Ecto neural progenitor cell (in vitro differentiated cells): ENCODE measurements at regions not wholly inside any gene's neighbourhood (a gene's known extent, or its start where the extent isn't known, plus 50 kb on each side); places are given as distances from the start of the nearest gene placed in this dataset.
"Not testable (repeated sequence)": the region's sequence is repeated elsewhere in the genome, so short reads cannot be mapped to it uniquely, and the experiment has no call there.

Experiments
- DNase-seq: peaks from one replicate; pipeline ENCODE4 v3.0.0-alpha.2; 2018; ENCODE audit warnings: low spot score

GRCh38 chr5:5738797-5739489 is 316.5 kb downstream of the ICE1 start:
- no peak for DNase-seq

DNA sequence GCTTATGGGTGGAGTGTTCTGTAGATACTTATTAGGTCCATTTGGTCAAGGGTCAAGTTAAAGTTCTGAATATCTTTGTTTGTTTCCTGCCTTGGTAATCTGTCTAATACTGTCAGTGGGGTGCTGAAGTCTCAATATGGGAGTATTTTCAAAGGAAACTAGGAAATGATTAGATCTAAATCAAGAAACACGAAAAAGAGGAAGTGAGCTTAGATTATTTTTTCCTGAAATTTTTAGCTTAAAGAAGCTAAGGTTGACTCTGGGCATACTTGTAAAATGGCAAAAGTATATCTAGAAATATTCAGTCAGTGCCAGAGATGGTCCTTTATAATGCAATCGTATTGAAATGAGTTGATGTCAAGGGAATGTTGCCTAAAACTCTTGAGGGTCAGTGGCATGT is 313.5 kb downstream of the ICE1 start:
- DNase-seq = no peak

DNA sequence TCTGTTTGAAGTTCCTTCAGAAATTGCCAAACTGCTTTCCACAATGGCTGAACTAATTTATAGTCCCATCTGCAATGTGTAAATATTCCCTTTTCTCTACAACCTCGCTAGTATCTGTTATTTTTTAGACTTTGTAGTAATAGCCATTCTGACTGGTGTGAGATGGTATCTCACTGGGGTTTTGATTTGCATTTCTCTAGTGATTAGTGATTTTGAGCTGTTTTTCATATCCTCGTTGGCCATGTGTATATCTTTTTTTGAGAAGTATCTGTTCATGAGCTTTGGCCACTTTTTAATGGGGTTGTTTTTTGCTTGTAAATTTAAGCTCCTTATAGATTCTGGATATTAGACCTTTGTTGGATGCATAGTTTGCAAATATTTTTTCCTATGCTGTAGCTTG is 310.6 kb downstream of the ICE1 start:
- not testable (repeated sequence) for DNase-seq

DNA sequence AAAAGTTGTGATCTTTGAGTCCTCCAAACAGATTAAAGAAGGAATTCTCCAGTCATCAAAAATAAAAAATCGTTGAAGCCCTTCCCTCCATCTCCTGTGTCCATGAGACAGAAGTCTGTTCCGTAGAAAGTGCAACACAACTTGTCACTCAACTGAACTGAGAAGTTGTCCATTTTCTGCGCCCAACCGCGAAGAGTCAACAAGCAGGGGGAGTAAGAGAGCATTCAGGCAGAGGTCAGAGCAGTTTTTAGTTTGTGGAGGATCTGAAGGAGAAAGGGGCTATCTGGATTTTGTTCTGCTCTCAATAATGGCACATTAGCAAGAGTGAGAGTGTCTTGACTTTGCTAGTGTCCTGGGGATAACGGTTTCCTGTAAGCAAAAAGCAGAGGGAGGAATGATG is 303.9 kb downstream of the ICE1 start:
- no peak for DNase-seq

DNA sequence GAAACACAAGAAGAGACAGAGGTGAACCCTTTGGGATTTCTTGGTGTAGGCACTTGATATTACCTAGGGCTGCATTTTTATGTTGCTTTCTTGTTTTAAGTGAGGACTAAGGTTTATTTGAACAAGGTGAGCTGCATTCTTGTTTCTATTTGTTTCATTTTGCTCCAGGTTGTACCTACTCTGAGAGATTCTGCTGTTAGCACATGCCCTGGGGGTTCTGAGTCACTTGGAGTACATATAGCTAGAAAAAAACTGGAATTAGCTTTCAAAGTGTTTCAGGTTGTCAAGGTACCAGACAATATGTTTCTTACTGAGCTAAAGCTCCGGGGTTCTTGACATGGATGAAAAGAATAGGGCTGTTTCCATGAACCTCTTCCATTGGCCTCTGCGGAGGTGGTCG is 299.4 kb downstream of the ICE1 start:
- no peak for DNase-seq

GRCh38 chr5:5719292-5719691 is 296.8 kb downstream of the ICE1 start:
- no peak for DNase-seq

DNA sequence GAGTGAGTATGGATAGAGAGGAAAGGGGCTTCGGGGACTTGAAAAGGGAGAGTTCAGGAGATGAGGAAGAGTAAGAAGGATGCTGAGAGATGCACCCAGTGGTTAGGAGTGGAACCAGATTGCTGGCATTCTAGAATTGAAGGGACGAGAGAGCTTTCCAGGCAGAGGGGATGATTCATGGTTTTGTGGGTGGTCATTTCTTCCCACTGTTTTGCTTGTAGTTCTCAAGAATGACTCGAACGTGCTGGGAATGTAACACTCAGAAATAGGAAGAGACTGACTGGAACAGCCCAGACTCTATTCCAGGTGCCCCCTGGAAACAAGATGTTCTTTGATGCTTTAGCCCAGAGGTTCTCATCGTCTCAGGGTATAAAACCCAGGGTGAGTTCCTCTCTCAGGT is 294.2 kb downstream of the ICE1 start:
- DNase-seq = no peak

DNA sequence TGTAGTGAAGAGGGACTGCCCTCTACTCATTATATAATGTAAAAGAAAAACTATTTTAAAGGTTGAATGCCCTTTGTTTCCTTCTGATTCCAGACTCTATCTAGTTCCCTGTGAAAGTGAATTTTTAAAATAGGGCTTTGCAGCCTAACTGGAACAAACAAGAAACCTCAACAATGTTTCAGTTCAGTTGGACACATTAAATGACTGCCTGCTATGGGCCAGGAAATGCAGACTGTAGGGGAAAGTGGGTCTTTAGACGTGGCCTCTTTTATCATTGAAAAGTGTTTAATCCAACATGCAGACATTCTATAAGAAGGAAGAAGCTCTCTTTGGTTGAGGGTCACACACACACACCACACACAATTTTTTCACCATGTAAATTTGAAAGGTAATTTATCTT is 289.1 kb downstream of the ICE1 start:
- no peak for DNase-seq

GRCh38 chr5:5711112-5711511 is 288.6 kb downstream of the ICE1 start:
- DNase-seq = no peak

GRCh38 chr5:5710471-5710870 is 288.0 kb downstream of the ICE1 start:
- no peak for DNase-seq

DNA sequence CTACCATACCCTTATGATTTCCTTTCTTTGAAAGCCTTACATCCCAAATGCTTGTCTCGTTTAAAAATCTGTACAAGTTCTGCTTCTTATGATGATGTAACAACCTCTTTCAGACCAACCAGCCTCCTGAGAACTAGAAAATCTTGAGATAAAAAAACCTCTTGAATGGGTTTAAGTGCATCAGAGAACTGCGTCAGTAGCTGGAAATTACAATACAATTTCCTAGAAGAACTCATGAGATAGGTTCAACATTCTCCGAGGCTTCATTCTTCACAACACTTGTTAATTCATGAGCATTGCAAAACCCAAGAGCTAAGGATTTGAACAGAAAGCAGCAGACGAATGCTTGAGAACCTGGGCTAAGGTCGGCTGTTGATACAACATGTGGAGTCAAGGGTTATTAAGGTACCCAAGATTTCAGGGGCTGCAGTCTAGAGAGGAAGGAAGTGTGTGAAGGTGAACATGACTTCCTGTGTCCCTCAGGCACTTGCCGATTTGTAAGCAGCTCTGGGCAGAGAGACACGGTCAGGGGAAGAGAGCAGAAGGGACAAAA is 286.0 kb downstream of the ICE1 start:
- no peak for DNase-seq

- DNase-seq = no peak
Measured at GRCh38 chr5:5705010-5705409, 282.5 kb downstream of the ICE1 start.

- DNase-seq = no peak
Measured at GRCh38 chr5:5704352-5704751, 281.9 kb downstream of the ICE1 start.

GRCh38 chr5:5702934-5703333 is 280.5 kb downstream of the ICE1 start:
- DNase-seq = no peak

GRCh38 chr5:5700549-5700948 is 278.1 kb downstream of the ICE1 start:
- no peak for DNase-seq

- no peak for DNase-seq
Measured at GRCh38 chr5:5699062-5699461, 276.6 kb downstream of the ICE1 start.

DNA sequence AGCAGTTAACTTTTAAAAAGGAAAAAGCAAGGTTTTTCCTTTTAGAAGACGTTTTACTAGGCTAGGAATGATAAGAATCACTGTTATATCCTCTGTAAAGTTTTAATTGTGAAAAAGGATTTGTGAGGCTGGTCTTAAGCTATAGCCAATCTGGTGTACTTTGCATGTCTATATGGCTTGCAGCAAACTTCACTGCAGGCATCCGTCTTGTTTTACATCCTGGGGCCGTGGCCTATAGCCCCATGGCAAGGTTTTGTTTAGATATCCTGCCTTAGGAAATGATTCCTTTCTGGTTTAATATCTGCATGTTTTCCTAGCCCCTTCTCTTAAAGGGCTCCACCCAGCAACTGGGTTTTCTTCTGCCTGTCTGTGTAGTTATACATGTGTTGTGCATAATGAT is 272.8 kb downstream of the ICE1 start:
- no peak for DNase-seq

- DNase-seq = no peak
Measured at GRCh38 chr5:5688925-5689310, 266.4 kb downstream of the ICE1 start.

DNA sequence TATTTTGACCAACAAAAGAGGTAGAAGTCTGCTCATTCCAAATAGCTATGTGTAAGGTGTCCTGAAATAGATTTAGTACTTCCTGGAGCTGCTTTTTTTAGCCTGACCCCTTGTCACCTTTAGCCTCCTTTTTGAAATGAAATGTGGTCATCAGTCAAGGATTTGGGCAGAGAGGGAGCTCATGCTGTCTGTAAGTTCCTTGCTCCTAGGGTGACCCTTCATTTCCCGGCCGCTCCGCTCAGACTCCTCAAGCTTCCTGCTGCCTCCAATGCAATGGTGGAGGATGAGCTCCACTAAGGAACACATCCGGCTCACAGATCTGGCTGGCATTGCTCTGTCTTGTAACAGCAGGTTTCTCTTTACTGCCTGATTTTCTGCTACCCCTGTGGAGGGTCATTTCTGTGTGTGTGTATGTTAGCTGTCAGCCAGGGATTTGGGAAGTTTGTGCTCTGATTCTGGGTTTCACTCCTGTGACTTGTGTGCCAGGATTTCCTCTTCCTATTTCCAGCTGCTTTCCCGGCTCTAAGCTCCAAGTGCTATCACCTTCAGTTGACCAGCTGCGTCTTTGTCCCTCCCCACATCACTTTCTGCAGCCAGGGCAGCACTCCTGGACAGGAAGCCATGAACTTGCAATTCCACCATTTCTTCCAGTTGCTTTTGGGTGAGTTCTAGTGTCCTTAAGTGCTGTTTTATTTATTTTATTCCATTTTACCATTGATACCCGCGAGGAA is 265.9 kb downstream of the ICE1 start:
- no peak for DNase-seq

DNA sequence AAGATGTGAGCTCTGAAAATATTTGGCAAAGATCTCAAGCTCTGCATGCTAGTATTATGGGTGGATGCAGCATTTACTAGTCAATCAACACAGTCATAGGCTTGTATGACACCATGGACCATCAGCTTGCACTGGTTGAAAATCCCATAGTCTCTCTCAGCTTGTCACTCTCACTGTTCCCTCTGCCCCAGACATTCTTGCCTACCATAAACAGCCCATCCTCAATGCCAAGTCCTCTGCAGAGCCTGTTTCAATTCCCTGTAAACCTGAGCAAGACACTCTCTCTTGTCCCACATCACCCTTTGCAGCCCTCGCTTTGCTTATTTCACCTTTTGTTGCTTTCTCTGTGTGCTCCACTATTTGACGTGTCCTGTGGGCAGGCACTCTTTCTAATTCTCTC is 264.6 kb downstream of the ICE1 start:
- no peak for DNase-seq

GRCh38 chr5:5686356-5686755 is 263.9 kb downstream of the ICE1 start:
- DNase-seq = no peak

DNA sequence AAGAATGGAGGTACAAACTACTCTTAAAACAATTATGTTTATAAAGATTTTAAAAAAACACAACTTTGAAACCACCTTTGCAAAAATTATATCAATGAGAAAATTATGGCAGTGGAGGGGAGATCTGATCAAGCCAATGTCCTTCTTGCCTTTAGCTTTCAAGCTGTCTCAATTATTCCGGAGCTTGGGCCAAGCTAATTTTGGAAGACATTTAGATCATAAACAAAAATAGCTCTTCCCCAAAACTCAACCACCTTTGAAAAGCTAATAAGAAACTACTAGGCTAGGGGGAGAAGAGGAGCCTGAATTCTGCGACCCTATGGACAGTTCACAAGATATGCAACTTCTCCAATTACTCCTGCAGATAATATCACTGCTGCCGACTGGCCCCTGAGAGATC is 263.3 kb downstream of the ICE1 start:
- DNase-seq = no peak

- DNase-seq = no peak
Measured at GRCh38 chr5:5683174-5683573, 260.7 kb downstream of the ICE1 start.

- DNase-seq = no peak
Measured at GRCh38 chr5:5678909-5679308, 256.4 kb downstream of the ICE1 start.
